Hematopoietic multipotent progenitor cell treated with erythropoietin and hydrocortisone succinate and interleukin-3 and kit ligand, for 15 days (in vitro differentiated cells): ENCODE measurements at regions not wholly inside any gene's neighbourhood (a gene's known extent, or its start where the extent isn't known, plus 50 kb on each side); places are given as distances from the start of the nearest gene placed in this dataset.

Experiments used
- DNase-seq: peaks from one replicate; pipeline ENCODE4 v3.0.0-alpha.2; 2015; ENCODE audit warnings: low spot score

DNA sequence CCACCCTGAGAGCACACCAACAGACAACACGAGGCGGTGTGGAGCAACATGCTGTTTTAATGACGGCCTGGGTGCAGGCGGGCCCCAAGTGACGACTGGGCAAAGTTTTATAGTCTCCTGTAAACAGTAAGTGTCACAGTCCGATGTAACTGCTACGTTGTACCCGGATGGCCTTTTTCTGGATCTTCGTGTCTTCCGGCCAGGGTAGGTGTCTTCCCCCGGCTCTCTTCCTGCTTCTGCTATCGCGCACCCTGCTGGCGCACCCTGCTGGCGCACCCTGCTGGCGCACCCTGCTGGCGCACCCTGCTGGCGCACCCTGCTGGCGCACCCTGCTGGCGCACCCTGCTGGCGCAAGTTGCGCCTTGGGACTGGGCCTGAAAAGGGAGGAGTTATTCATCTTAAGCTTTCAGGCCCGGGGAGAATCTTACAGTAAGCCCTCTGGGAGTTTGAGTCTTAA, 143.0 kb upstream of the TARS1 start:
- DNase-seq = no peak

DNA sequence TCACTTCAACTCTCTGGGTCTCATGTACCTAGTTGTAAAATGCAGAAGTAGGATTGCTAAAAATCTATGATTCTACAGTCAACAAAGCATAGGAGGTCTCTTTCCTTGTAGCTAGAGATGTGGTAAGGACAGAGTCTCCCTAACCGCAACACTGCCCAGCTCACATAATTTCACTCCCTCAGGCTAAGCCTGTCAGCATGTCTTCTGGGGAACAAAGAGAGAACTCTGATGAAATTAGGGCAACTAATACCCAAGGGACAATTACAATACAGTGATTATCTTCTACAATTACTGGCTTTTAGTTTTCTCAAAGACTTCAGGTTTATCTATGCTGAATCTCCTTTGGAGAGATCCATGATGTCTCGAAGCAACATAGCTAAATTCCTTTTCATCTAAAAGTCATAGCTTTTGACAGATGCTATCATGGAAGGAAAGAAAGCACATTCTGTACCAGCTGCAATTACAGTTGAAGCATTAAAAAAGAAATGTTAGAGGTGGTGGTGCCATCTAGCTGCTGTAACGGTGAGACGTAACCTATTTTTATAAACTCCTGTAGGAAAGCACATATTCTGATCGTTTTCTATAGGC, 141.1 kb upstream of the TARS1 start:
- DNase-seq = no peak

- no peak for DNase-seq
Measured at GRCh38 chr5:33300209-33300742, 140.5 kb upstream of the TARS1 start.

DNA sequence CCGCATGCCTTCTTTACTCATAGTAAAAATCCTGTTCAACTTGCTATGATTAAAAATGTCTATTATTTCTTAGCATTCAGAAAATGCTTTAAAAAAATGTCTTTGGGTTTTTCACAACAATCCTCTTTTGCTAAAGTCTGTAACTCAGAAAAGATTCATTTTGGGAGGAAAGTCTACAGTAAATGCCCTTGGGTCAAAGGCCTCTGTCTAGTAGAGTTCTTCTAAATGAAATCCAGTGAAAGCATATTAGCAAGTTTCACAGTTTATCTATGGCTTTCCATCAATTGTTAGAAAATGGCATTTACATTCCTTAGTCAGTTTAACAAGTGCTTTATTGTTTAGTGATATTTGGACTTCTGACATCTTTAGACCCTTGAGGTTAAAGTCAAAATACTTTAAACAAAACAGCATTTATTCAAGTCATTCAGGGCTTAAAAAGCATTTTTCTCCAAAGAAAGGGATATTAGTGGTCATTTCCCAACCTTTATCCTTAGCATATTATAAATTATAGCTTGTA, 137.1 kb upstream of the TARS1 start:
- no peak for DNase-seq

- DNase-seq = no peak
Measured at GRCh38 chr5:33304601-33305000, 136.2 kb upstream of the TARS1 start.

DNA sequence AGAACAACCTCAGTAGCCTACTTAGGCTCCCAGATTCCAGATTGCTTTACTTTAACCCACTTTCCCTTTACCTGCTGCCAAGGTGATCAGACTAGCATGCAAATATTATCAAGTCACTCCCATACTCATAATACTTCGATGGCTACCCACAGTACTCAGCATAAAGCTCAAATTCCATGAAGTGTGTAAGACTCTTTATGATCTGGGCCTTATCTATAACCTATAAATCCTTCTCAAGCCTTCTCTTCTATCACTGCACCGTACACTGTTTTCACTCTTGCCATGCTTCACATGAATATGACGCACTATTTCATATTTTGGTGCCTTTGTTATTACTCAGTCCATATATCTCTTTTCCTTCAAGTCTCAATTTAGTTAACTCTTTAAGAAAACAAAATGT, 135.2 kb upstream of the TARS1 start:
- DNase-seq = no peak

DNA sequence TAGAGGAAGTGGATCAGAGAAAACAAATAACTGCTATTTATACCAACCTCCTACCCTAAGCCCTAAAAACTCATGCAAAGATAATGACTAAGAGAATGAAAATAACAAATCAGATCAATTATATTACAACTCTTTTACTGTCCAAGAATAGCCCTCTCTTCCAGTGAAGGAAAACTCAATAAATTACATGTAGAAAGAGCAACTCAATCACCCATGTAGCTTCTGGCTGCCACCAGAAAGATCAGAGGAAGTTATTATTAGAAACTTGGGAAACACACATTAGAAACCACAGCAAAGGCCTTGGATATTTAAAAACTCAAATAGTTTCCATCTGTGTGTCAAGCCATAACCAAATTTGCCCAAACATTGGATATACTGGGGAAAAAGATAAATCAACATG, 134.0 kb upstream of the TARS1 start:
- no peak for DNase-seq

DNA sequence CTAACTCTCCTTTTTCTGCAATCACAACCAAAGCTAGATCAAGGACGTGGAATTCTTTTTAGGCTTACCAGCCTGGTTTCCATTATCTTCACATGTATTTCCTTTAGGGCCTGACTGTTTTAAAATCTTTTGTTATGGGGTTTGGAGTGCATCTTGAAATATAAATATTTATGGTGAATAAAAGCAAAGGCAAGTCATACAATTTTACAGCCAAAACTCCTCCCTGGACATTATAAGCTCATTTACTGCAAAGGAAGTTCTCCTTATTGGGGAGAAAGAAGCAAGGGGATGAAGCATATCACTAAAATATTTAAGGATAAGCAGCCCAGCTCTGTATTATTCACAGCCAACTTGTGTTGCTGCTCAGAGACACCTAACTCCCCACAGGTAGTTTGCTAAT, 132.2 kb upstream of the TARS1 start:
- DNase-seq = no peak

GRCh38 chr5:33309068-33309467, 131.7 kb upstream of the TARS1 start:
- DNase-seq = no peak

DNA sequence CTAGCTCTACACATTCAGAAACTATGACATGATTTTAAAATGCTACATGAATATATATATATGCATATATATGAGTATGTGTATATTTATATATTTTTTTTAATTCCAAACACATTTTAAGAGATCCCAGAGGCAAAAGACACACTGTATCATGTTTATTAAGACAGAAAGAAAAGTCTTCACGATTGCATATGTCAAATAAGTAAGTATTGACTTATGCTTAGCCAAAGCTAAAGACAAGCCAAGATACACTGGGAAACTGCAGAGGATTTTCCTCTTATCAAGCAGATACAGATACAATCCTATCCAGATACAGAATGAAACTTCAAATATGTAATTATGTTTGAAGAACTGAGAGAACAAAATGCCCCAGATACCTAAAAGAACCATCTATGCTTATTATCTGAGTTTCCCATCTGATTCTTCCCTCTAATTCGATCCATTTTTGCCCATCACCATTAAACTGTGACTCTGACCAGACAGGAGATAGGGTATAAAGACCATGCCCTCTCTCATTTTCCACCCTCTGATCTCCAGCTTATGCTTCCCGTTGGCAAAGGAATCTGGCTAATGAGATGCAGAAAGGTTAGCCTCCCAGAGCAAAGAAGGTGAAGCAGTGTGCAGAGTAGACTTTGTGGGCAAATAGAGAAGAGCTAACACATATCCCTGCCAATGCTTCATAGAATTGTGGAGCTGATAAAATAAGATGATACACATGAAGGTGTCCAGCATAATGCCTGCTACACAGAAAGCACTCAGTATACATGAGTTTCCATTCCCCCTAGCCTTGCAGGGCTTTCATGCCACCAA, 131.0 kb upstream of the TARS1 start:
- no peak for DNase-seq

GRCh38 chr5:33310451-33310850, 130.3 kb upstream of the TARS1 start:
- DNase-seq = no peak

GRCh38 chr5:33311893-33312292, 128.9 kb upstream of the TARS1 start:
- DNase-seq = no peak

- peak; percentile 4 for DNase-seq
Measured at GRCh38 chr5:33312571-33313549, 127.9 kb upstream of the TARS1 start.

- DNase-seq = no peak
Measured at GRCh38 chr5:33315189-33315588, 125.6 kb upstream of the TARS1 start.

GRCh38 chr5:33316773-33317172, 124.0 kb upstream of the TARS1 start:
- DNase-seq = no peak

- DNase-seq = no peak
Measured at GRCh38 chr5:33317271-33317670, 123.5 kb upstream of the TARS1 start.

GRCh38 chr5:33319151-33319550, 121.6 kb upstream of the TARS1 start:
- DNase-seq = no peak

DNA sequence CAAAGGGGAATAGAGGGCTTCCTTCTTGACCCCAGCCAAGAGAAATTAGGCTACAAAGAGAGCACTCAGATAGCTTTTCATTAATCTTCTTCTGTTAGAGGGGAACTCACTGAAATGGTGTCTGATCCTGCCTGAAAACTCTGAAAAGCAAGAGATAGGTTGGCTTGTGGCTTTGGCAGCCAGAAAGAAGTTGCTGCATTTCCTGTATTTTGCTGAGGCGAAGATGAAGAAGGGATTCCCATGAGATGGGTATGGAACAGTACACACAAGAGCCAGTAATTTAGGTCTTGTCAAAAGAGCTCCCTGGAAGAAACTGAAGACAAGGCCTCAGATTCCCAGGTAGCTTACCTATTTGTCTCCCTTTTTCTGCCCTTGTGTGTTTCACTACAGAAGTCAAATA, 120.9 kb upstream of the TARS1 start:
- no peak for DNase-seq

DNA sequence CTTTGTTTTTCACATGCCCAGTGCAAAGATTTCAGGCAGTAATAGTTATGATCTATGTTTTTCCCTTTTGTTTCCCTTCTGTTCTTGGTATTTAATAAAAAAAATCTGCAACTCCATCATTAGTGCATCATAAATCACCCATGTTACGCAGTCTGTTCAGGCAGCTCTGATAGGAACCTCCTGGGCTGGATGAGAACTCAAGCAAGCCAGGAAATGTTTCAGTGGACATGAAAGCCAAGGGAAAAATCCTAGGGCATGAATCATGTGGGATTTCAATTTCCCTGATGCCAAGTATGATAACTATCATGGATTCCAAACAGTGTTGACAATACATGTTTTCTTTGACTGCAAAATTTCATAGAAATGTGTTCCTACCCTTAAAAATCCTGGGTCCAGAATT, 119.7 kb upstream of the TARS1 start:
- no peak for DNase-seq

GRCh38 chr5:33322632-33323031, 118.1 kb upstream of the TARS1 start:
- no peak for DNase-seq

GRCh38 chr5:33324667-33325307, 116.0 kb upstream of the TARS1 start:
- DNase-seq = no peak

GRCh38 chr5:33328818-33329217, 111.9 kb upstream of the TARS1 start:
- no peak for DNase-seq
